CD4-positive, alpha-beta T cell (primary cell): ENCODE measurements at regions not wholly inside any gene's neighbourhood (a gene's known extent, or its start where the extent isn't known, plus 50 kb on each side); places are given as distances from the start of the nearest gene placed in this dataset.

ENCODE experiments used
- ATAC-seq: fragments of 200-7000 bp; cut with Tn5 transposase; one replicate; pipeline ENCODE4 v1.10.0; 2022; ENCODE audit warnings: mild to moderate bottlenecking; ENCODE audit not compliant: poor library complexity
- CTCF ChIA-PET: fragments of 350-600 bp; sonication (Branson Sonifier 250); formaldehyde crosslinking; loops from one replicate; lab custom pipeline; 2021; ENCODE audit warnings: antibody characterized with exemption, inconsistent platforms; lab: Charles Lee
- POLR2A ChIA-PET: fragments of 350-600 bp; sonication (Branson Sonifier 250); formaldehyde crosslinking; loops from one replicate; lab custom pipeline; 2021; ENCODE audit warnings: antibody characterized with exemption, inconsistent platforms; lab: Charles Lee
- DNase-seq, 14 experiments: peaks; one replicate each; pipeline ENCODE4 v3.0.0-alpha.2; 2013 to 2020; ENCODE audit warnings: mixed read lengths in 2 of 14
- H3K27ac ChIP-seq, 2 donors: one replicate each; pipeline versions ENCODE4 v1.5.1 to v1.7.0; 2013; ENCODE audit warnings: low read length in 2 of 2, low read depth in 1 of 2, mild to moderate bottlenecking in 1 of 2
- H3K27me3 ChIP-seq, 2 experiments: 1 replicate in 1 of 2; 2 replicates in 1 of 2; pipeline versions ENCODE4 v1.6.1 to v1.7.0; 2013; ENCODE audit warnings: low read length in 2 of 2, control low read depth in 1 of 2, mild to moderate bottlenecking in 1 of 2, moderate library complexity in 1 of 2; ENCODE audit not compliant: insufficient read depth in 2 of 2, control insufficient read depth in 1 of 2
- H3K36me3 ChIP-seq: one replicate; pipeline ENCODE4 v1.6.1; 2013; ENCODE audit warnings: low read length, control low read depth; ENCODE audit not compliant: insufficient read depth
- H3K4me1 ChIP-seq: one replicate; pipeline ENCODE4 v1.6.1; 2013; ENCODE audit warnings: low read length, control low read depth; ENCODE audit not compliant: insufficient read depth
- H3K4me3 ChIP-seq: one replicate; pipeline ENCODE4 v1.5.1; 2013; ENCODE audit warnings: mild to moderate bottlenecking, low read length, moderate library complexity
- H3K9me3 ChIP-seq, 2 experiments: 1 replicate in 1 of 2; 2 replicates in 1 of 2; pipeline versions ENCODE4 v1.6.1 to v1.7.0; 2013; ENCODE audit warnings: low read length in 2 of 2, mild to moderate bottlenecking in 2 of 2, control low read depth in 1 of 2, moderate library complexity in 1 of 2; ENCODE audit not compliant: control insufficient read depth in 1 of 2, insufficient read depth in 1 of 2
- H3K27ac Mint-ChIP-seq: one replicate; pipeline ENCODE4 v1.8.0; 2020; ENCODE audit warnings: mixed read lengths
- H3K27me3 Mint-ChIP-seq: one replicate; pipeline ENCODE4 v1.8.0; 2021; ENCODE audit warnings: mixed read lengths
- H3K36me3 Mint-ChIP-seq: one replicate; pipeline ENCODE4 v1.8.0; 2021; ENCODE audit warnings: low read depth, mixed read lengths
- H3K4me1 Mint-ChIP-seq: one replicate; pipeline ENCODE4 v1.8.0; 2021; ENCODE audit warnings: low read depth, mixed read lengths
- H3K4me3 Mint-ChIP-seq: one replicate; pipeline ENCODE4 v1.8.0; 2020; ENCODE audit warnings: mild to moderate bottlenecking, mixed read lengths
- H3K9me3 Mint-ChIP-seq: one replicate; pipeline ENCODE4 v1.8.0; 2020; ENCODE audit warnings: mixed read lengths
- intact Hi-C, 2 experiments: fragments of 100-400 bp; cut with DNase I in 1 of 2; cut with micrococcal nuclease in 1 of 2; formaldehyde crosslinking; loops; one replicate each; pipeline versions ENCODE4 v1.15.1 to v1.9.0; 2023 to 2025; cut with DNase I, micrococcal nuclease
- TF ChIP-seq, protein P1 (sequence below): fragments of 200-600 bp; IDR thresholded peaks from one replicate; pipeline ENCODE4 v1.8.0; 2022; ENCODE audit warnings: antibody characterized with exemption, mild to moderate bottlenecking

- H3K27ac ChIP-seq, result no peak overlapping the region
- Mint-ChIP-seq H3K27ac (no peak overlapping the region), H3K36me3 (no peaks in the 10 kb centered on the region), H3K4me3 (no peak overlapping the region), H3K27me3 (peaks cover 9% of the 10 kb centered on the region), H3K4me1 (no peaks in the 10 kb centered on the region), H3K9me3 (no peaks in the 10 kb centered on the region)
- no peaks in the 10 kb centered on the region for H3K9me3 ChIP-seq
- H3K36me3 ChIP-seq, result no peaks in the 10 kb centered on the region
- CTCF ChIA-PET, result interaction anchor here (0.7 kb wide), 1 partner anchor 9 kb away, joined by 3 read pairs; no protein-coding TSS in a partner anchor
- no peak overlapping the region for H3K4me3 ChIP-seq
- DNase-seq (no peak), ATAC-seq (no peak)
- H3K4me1 ChIP-seq, result no peaks in the 10 kb centered on the region
- POLR2A ChIA-PET, result no interaction called here
- intact Hi-C loops, result no loop called here
- peaks cover 0 to 4% of the 10 kb centered on the region in 2 experiments for H3K27me3 ChIP-seq
- TF ChIP-seq, protein P1, sequence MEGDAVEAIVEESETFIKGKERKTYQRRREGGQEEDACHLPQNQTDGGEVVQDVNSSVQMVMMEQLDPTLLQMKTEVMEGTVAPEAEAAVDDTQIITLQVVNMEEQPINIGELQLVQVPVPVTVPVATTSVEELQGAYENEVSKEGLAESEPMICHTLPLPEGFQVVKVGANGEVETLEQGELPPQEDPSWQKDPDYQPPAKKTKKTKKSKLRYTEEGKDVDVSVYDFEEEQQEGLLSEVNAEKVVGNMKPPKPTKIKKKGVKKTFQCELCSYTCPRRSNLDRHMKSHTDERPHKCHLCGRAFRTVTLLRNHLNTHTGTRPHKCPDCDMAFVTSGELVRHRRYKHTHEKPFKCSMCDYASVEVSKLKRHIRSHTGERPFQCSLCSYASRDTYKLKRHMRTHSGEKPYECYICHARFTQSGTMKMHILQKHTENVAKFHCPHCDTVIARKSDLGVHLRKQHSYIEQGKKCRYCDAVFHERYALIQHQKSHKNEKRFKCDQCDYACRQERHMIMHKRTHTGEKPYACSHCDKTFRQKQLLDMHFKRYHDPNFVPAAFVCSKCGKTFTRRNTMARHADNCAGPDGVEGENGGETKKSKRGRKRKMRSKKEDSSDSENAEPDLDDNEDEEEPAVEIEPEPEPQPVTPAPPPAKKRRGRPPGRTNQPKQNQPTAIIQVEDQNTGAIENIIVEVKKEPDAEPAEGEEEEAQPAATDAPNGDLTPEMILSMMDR, result no peak
Observed at GRCh38 chr12:70149665-70150064, 93.6 kb upstream of the CNOT2 start.

DNA sequence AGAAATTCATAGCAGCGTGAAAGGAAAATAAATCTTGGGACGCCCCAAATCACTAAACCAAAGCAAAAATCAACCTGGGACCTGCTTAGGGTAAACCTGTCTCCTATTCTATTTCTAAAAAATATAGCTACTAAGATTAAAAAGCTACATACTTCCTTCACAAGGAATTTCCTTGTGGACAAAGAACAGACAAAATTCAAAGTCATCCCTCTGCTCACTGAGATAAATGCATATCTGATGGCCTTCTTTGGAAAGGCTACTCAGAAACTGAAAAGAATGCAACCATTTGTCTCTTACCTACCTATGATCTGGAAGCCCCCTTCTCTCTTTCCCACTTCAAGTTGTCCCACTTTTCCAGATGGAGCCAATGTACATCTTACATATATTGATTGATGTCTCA is 93.0 kb upstream of the CNOT2 start:
- H3K27ac ChIP-seq, result no peak overlapping the region

GRCh38 chr12:70151993-70152392 is 91.2 kb upstream of the CNOT2 start:
- no peaks in the 10 kb centered on the region for H3K36me3 Mint-ChIP-seq

More for the DNA sequence above, 93.0 kb upstream of the CNOT2 start:
- Histone ChIP-seq H3K27me3 (peaks cover 0 to 4% of the 10 kb centered on the region in 2 experiments), H3K9me3 (peaks cover 0 to 1% of the 10 kb centered on the region in 2 experiments), H3K4me1 (no peaks in the 10 kb centered on the region), H3K36me3 (no peaks in the 10 kb centered on the region), H3K4me3 (no peak overlapping the region)
- TF ChIP-seq, protein P1, result no peak
- Mint-ChIP-seq H3K9me3 (peaks cover under 1% of the 10 kb centered on the region), H3K36me3 (no peaks in the 10 kb centered on the region), H3K27ac (no peak overlapping the region), H3K4me3 (no peak overlapping the region), H3K4me1 (no peaks in the 10 kb centered on the region), H3K27me3 (peaks cover 5% of the 10 kb centered on the region)
- POLR2A ChIA-PET, result no interaction called here
- CTCF ChIA-PET, result interaction anchor here (0.7 kb wide), 1 partner anchor 9 kb away, joined by 3 read pairs; no protein-coding TSS in a partner anchor
- no peak for ATAC-seq
- intact Hi-C loops, result no loop called here
- DNase-seq, result no peak

More at GRCh38 chr12:70151993-70152392, 91.2 kb upstream of the CNOT2 start:
- no peaks in the 10 kb centered on the region for H3K27me3 Mint-ChIP-seq
- Histone ChIP-seq H3K9me3 (peaks cover 0 to 9% of the 10 kb centered on the region in 2 experiments), H3K4me1 (no peaks in the 10 kb centered on the region), H3K27ac (no peak overlapping the region), H3K36me3 (no peaks in the 10 kb centered on the region), H3K27me3 (no peaks in the 10 kb centered on the region), H3K4me3 (no peak overlapping the region)
- H3K27ac Mint-ChIP-seq, result no peak overlapping the region
- no peak overlapping the region for H3K4me3 Mint-ChIP-seq
- ATAC-seq (no peak), DNase-seq (no peak)
- TF ChIP-seq, protein P1, result no peak
- peaks cover 2% of the 10 kb centered on the region for H3K9me3 Mint-ChIP-seq
- H3K4me1 Mint-ChIP-seq, result no peaks in the 10 kb centered on the region
- POLR2A ChIA-PET, result no interaction called here
- intact Hi-C loops, result no loop called here
- CTCF ChIA-PET, result no interaction called here
